BJ (cell line): ENCODE measurements at regions not wholly inside any gene's neighbourhood (a gene's known extent, or its start where the extent isn't known, plus 50 kb on each side); places are given as distances from the start of the nearest gene placed in this dataset.

Experiments used
- CTCF ChIA-PET: fragments of 350-600 bp; formaldehyde crosslinking; extraction: SDS; loops from one replicate; lab custom pipeline; 2021; ENCODE audit warnings: antibody characterized with exemption, inconsistent platforms; lab: Yijun Ruan, JAX
- POLR2A ChIA-PET: fragments of 300-600 bp; sonication (Branson Sonifier 250); formaldehyde crosslinking; extraction: SDS; loops from one replicate; lab custom pipeline; 2021; ENCODE audit warnings: antibody characterized with exemption; lab: Charles Lee
- DNase-seq: peaks from one replicate; pipeline ENCODE4 v3.0.0-alpha.2; 2011; ENCODE audit warnings: low read depth
- H3K27me3 ChIP-seq: 2 replicates; pipeline ENCODE4 v1.6.0; 2011; ENCODE audit warnings: low read length; ENCODE audit not compliant: control insufficient read depth, insufficient read depth
- H3K36me3 ChIP-seq: 2 replicates; pipeline ENCODE4 v1.5.1; 2011; ENCODE audit warnings: low read length; ENCODE audit not compliant: control insufficient read depth, insufficient read depth
- H3K4me3 ChIP-seq: 2 replicates; pipeline ENCODE4 v1.5.1; 2011; ENCODE audit warnings: low read depth, mild to moderate bottlenecking, control low read depth, low read length
- CTCF ChIP-seq: IDR thresholded peaks from 2 replicates; pipeline ENCODE4 v1.5.1; 2011; ENCODE audit warnings: low read depth, mild to moderate bottlenecking, control low read depth, inconsistent platforms, low read length, moderate library complexity; ENCODE audit not compliant: insufficient read depth

- ChIA-PET CTCF (no interaction called here), POLR2A (no interaction called here)
- no peak overlapping the region for H3K4me3 ChIP-seq
- DNase-seq = no peak
- H3K36me3 ChIP-seq = no peaks in the 10 kb centered on the region
- H3K27me3 ChIP-seq = no peaks in the 10 kb centered on the region
- no peak for TF ChIP-seq CTCF
These were observed 1270.2 kb upstream of the AGA start for GRCh38 chr4:178712486-178712885.

- H3K27me3 ChIP-seq = no peaks in the 10 kb centered on the region
- ChIA-PET CTCF (no interaction called here), POLR2A (no interaction called here)
- TF ChIP-seq CTCF = no peak
- DNase-seq = no peak
- H3K4me3 ChIP-seq = no peak overlapping the region
- no peaks in the 10 kb centered on the region for H3K36me3 ChIP-seq
These were observed 1295.8 kb upstream of the AGA start for GRCh38 chr4:178738026-178738425.

- no peak for DNase-seq
- Histone ChIP-seq H3K36me3 (no peaks in the 10 kb centered on the region), H3K27me3 (no peaks in the 10 kb centered on the region), H3K4me3 (no peak overlapping the region)
- ChIA-PET POLR2A (no interaction called here), CTCF (no interaction called here)
- no peak for TF ChIP-seq CTCF
These were observed 1303.0 kb upstream of the AGA start for GRCh38 chr4:178745203-178745602.

GRCh38 chr4:178752954-178753525 is 1310.8 kb upstream of the AGA start:
- DNase-seq = no peak
- H3K27me3 ChIP-seq = no peaks in the 10 kb centered on the region
- no peaks in the 10 kb centered on the region for H3K36me3 ChIP-seq
- ChIA-PET CTCF (no interaction called here), POLR2A (no interaction called here)
- H3K4me3 ChIP-seq = no peak overlapping the region
- no peak for TF ChIP-seq CTCF

- ChIA-PET CTCF (no interaction called here), POLR2A (no interaction called here)
- no peaks in the 10 kb centered on the region for H3K27me3 ChIP-seq
- no peak overlapping the region for H3K4me3 ChIP-seq
- no peak for DNase-seq
- H3K36me3 ChIP-seq = no peaks in the 10 kb centered on the region
- no peak for TF ChIP-seq CTCF
These were observed 1336.3 kb upstream of the AGA start for GRCh38 chr4:178778496-178778895.
